GM18868 (cell line): ENCODE measurements at regions not wholly inside any gene's neighbourhood (a gene's known extent, or its start where the extent isn't known, plus 50 kb on each side); places are given as distances from the start of the nearest gene placed in this dataset.

Experiments
- ATAC-seq: cut with Tn5 transposase; IDR thresholded peaks from one replicate; pipeline ENCODE4 v1.9.1; 2021; ENCODE audit warnings: mild to moderate bottlenecking, moderate library complexity; ENCODE audit not compliant: unreplicated experiment

DNA sequence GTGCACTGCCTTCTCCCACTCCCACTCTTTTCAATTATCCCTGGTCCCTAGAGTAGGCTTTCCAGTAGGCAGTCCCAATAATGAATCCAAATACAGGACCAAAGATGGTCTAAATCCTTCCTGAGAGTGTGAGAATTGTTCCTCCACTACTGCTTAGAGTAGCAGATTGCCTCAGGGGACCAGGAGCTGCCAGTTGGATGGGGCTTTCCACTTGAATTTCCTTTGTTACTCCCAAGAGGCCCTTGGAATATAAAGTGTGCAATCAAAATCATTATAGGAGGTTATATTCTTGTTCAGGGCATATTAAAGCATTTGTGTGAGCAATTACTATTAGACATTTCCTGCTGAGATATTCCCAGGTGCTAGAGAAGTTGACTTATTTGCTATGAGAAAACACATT is 156.6 kb upstream of the TLL1 start:
- no peak for ATAC-seq

DNA sequence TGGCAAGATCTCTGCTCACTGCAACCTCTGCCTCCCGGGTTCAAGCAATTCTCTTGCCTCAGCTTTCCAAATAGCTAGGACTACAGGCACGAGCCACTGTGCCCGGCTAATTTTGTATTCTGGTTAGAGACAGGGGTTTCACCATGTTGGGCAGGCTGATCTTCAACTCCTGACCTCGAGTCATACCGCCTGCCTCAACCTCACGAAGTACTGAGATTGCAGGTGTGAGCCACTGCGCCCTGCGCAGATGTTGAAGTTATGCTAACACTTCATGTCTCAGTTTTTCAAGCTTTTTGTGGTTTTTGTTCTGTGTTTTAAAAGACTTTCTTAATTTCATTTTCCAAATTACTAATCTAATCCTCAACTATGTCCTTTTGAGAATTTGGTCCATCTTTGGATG is 154.4 kb upstream of the TLL1 start:
- ATAC-seq: no peak

DNA sequence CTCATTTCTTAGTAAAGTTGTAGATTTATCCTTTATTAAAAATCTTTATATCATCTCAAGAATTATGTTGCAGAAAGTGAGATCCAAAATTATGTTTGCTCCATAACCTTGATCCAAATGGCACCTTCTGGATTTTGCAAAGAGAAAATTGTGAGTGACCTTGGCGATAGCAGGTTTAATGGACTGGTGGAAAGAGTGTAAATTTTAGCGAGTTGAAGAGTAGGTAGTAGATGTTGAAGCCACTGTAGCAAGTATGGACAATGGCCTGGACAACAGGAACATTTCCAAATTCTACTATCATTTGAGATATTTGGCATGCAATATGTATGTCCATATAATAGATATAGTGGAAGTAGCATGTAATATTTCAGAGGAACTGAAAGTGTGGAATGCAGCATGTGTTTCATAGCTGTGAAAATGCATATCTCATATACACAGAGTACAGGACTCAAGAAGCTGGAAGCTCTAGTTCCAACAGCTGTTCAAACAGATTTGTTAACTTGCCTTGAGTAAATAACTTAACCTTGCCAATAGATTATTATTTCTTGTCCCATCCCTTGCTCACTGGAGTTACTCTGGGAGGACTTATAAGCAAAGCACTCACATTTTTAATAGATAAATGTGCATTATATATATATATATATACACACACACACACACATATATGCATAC is 152.5 kb upstream of the TLL1 start:
- no peak for ATAC-seq

DNA sequence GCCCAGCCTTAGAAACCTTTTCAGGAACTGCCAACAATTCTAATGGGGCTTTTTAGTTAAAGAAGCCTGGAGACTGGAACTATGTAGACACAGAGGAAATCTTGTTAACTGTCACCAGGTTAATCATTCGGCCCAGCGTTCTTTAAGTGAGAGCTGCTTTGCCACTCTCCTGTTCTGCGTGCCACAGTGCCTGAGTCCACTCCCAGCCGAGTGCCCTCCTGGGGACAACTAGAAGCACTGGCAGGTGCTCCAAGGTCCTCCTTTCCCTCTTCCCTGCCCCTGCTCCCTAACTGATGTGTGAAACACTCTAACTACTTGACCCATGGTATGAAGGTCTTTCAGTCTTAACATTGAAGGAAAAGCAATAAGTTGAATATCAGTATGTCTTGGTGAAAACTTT is 151.2 kb upstream of the TLL1 start:
- ATAC-seq: no peak

DNA sequence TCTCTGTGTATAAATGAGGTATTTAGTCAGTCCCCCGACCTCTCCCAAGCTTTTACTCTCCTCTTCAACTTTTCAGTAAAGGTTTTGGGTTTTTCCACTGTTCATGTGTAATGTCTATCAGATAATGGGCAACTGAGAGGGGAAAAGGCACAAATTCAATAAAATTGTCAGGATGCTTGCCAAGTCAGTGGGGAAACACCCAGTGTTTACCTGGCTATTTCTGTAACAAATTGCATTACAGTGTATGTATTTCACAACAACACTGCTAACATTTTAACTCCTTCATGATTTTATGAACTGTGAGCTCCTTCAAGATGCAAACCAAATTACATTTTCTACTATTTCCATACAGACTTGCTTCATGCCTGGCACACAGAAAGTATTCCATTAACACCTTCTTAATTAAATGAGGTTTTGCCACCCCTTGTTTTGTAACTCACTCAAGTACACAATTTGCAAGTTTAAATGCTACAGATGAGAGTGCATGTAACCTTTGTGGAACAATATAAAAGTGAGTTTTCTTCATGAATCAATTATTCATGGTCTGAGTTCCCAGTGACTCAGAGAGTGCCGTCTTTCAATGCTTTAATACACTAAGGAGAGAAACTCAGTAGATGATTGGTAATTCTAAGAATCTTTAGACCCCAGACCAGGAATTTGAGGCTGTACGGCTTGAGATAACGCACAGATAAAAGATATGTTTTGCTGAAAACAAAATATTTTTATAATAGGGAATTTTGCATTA is 149.8 kb upstream of the TLL1 start:
- ATAC-seq: no peak

DNA sequence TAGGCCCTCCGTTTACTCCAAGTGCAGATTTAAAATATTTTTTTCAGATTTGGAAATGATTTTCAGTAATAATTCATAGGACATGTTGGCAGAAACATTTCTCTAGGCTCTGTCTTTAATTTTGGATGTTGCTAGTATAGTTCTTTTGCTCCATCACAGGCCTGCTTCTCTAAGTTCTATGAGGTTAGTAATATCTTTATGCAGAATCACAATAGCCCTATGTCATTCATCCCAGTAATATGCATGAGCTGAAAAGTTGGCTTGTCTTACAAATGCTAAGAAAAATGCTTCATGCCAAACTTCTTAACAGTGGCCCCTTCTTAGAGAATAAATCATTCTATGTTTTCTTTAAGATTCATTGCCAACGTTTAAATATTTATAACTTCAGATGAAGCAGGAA is 148.3 kb upstream of the TLL1 start:
- ATAC-seq: no peak

DNA sequence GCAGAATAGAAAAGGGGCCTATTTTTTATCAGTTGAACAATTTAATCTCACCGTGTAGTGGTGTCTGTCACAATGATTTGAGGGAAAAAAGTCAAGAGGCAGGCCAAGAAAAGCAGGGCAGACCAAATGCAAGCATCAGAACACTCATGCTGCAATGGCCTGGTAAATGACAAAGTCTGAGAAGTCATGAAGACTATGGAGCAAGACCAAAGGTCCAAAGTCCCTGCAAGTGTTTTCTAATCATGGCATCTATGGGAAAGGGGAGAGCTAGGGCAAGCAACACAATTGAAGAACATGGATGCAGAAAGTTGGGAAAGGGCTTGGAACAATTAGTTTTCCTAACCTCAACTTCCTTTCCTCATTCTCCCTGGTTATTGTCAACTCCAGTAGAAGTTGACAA is 147.7 kb upstream of the TLL1 start:
- ATAC-seq: no peak

DNA sequence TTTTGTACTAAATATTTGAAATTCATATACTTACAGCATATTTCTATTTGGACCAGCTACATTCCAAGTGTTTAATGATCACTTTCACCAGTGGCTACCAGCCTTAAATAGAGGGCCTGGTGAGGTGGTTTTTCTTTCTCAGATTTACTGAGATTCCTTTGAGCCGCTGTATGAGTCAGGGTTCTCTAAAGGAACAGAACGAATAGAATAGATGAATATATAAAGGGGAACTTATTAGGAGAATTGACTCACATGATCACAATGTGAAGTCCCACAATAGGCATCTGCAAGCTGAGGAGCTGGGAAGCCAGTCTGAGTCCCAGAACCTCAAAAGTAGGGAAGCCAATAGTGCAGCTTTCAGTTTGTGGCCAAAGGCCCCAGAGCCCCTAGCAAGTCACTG is 146.2 kb upstream of the TLL1 start:
- no peak for ATAC-seq

DNA sequence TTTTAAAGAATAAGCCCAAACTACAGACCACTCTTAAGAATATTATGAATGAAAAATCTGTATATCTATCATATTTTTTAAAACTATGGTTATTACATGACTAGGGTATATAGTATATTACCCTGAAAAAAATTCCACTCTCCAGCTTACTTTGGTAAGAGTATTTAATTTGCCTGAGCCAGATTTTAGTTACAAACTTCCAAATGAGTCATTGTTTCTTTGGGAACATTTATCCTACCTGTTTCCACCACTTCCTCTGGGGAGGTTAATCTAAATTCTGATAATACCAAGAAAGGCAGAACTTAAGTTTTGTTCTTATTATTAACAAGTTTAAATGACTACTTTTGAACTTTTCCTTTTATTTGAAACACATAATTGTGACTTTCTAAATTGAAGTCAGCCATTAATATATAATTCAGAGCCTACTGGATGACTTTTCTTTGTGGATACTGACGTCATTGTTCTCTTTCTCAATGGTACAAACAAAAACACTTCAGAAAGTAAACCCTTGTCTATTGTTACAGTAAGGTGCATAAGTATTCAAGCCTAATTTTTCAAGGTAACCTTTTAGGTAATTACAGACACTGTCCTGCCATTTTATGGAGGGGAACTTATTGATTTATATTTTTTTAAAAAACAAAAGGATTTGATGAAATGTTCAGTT is 135.6 kb upstream of the TLL1 start:
- ATAC-seq: no peak

DNA sequence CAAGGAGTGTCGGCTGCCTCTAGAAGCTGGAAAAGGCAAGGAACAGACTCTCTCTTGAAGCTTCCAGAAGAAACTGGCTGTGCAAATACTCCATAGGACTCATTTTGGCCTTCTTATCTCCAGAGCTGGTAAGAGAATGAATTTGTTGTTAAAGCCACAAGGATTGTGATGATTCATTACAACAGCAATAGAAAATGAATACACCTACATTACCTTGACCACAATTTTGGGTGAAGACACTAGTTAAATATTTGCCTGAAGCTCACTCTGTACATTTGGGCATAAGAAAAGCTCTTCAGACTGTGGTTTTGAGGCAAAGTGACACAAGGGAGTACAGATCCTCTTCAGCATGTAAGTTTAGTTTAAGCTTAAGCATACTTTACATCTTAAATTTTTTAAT is 134.5 kb upstream of the TLL1 start:
- ATAC-seq: no peak

DNA sequence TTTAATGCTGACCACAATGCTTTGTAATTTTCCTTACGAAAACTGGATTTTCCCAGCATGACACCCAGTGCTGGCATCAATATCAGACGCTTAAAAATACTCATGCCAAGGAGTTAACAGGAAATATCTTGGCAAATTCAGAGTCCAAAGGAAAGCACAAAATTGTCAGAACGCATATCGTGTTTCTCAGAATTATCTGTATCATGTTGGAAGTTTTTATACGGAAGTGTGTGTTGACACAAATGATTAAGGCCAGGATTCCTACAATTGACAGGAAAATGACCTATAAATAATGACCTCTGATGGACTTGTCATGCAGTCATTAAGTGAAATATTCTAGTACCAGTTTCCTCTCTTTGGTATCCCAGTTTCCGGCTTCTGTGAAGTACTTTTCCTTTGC is 132.1 kb upstream of the TLL1 start:
- ATAC-seq: no peak

DNA sequence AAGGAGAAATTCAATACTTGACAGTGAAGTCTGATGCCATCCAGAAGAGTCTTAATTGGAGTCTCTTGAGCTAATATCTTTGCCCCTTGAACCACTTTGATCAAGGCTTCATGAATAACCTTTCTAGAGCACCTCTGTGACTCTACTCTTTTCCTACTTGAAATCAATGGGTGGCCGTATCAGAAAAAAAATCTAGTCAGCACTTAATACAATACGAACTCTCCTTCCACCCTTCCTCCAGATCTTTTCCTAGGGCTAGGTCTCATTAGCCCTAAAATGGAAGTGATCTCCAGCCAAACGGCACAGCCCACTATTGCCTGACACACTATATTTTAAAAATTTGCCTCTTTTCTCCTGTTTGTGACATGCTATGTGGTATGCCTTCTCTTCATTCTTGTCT is 129.6 kb upstream of the TLL1 start:
- no peak for ATAC-seq

DNA sequence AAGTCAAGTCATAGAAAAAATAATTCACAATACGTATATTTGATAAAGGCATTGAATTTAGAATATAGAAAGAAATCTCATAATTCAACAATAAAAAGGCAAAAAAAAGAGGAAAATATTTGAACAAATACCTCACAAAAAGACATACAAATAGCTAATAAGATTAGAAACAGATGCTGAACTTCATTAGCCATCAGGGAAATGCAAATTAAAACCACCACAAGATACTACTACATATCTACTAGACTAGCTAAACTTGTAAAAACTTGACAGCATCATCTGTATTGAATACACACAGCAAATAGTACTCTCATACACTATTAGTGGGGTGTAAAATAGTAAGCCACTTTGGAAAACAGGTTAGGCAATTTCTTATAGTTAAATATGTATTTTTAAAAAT is 128.7 kb upstream of the TLL1 start:
- ATAC-seq: no peak

DNA sequence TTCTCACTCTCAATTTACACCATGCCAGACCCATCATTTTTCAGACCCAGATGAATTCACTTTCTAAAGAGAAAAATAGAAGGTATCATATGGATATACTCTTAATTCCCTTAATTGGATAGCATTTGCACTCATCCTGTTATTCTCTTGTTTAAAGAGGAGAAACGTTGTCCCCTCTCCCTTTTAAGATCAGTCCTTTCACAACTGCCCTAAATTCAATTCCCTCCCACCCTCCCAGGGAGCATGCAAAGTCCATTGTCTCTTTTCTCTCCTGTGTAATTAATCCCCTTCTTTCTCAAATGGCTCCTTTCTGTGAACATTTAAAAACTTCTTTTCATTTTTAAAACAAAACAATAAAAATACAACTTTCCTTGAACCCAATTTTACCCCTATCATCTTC is 124.7 kb upstream of the TLL1 start:
- no peak for ATAC-seq

DNA sequence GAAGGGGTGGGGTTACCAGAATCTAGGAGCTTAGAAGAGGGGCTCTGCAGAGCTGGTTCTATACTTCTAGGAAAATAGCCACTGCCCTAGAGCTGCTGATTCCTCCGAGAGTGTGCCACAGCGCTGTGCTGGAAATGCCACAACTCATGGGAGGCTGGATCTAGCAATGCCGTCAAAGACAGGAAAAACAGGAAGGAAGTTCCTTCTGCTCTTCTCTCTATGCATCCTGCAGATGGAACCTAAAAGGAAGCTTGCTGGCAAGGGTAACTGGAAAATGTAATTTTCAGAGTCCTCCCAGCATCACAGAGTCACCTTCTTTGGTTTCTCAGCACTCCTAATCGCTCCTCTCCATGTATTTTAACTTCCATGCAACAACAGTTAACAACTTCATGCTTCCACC is 121.2 kb upstream of the TLL1 start:
- ATAC-seq: no peak

DNA sequence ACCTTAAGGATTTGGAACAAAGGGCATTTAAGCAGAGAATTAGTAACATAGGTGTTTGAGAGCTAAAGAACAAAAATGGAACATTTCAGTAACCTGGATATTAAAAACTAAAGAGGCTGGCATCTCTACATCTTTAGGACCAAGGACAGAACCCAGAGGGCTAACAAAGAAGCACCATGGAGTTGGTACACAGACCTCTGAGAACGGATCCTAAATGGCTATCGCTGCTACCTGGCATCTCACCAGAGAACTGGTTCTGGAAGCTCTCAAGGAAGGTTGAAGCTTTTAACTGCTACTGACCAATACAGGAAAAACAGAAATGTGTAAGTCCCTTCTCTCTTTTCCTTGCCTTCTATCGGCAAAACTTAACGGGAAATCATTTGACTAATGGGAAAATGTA is 118.4 kb upstream of the TLL1 start:
- ATAC-seq: no peak

DNA sequence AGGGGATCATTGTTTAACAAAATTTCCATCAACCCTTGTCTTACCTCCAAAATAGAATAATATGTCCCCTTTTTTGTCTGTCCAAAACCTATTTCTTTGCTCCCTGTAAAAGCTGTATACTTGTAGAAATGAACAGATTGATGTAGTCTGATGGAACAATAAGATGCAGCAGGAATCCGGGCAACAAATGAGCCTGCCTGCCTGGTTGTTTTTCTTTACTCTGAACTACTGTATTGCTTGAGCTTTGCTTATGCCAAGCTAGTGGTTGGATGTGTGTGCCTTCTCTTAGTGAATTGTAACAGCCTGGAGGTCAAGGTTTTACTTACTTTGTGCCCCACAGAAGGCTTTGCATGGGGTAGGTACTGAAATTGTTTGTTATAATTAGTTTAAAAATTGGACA is 116.2 kb upstream of the TLL1 start:
- no peak for ATAC-seq

DNA sequence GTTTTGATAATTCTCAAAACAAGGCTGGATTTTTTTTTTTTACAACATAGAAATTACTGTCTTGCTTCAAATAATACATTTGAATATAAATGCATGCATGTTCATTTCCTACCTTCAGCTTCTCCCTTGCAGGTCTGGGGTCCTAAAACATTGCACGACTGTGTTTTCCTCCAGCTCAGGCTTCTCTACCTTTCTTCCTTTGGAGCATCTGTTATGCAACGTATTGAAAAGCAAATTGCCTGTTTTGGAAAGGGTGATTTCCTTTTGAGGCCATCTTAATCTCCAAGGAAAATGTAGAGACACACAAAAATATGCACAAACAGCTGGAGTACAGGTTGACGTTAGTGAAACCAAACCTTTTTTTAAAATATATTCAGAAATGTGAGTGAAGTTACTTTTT is 115.6 kb upstream of the TLL1 start:
- no peak for ATAC-seq

DNA sequence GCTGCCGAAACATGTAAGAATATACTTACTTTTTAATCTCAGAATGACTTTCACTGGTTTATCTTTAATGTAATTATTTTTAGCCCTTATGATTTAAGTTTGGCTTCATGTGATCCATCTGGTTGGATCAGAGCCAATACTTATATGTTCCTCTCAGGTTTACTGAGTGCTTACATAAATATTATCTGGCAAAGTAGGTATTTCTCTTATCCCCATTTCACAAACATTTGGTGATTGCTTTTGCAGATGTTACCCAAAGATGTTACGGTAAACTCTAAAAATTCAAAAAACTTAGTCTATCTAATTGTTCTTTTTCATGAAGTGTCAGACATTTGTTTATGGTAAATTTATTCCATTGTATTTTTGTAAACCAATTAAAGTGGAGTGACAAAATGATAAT is 115.0 kb upstream of the TLL1 start:
- ATAC-seq: no peak

DNA sequence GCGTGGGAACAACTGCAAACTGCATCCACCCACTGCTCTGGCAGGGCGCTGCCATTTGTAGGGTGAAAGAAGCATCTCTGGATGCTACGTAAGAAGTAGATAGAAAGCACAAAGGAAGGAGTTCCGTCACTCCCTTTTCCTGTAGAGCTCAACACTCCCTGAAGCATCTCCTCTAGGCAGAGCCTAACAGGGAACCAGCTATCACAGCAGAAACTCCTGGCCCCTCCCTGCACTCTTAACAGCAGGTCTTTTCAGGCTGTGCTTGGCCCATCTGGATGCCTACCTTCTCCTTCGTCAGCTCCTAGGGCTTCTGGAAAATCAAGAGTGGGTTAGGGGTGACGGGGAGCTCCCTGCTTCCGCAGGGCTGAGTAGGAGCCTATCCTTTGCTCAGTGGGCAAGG is 112.9 kb upstream of the TLL1 start:
- no peak for ATAC-seq

DNA sequence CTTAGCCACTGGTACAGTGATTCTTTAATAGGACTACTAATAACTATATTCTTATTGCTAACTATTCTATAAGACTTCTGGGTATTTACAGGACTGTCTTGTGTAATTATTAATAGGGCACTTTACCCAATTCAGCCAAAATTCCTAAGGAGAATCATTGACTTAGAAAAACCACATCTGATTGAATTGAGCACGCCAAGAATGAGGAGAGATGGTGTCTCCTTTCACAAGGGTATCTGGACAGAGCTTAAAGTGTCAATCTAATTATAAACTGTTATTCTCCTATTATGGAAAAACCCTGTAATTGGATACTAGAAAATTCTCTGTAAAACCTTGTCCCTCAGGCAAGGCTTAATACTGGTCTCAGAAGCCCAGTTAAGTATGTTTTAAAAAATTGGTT is 111.1 kb upstream of the TLL1 start:
- ATAC-seq: no peak

DNA sequence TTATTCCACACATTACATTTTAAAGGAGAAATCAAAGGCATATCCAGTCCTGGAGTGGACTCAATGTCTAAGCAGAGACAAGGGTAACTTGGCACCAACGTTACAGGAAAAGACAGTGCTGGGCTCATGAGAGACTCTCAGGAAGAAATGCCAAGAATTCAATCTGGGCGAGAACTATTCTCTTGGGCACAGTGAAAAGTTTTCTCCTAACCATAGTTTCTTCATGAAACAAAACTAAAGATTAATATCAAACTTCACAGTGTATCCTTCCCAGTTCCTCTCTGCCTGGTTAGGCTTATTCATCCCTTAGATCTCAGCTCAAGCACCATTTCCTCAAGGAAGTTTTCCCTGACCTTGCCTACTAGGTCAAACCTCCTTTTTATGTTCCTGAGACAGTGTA is 109.4 kb upstream of the TLL1 start:
- ATAC-seq: no peak
